ENCODE measurements at regions not wholly inside any gene's neighbourhood (a gene's known extent, or its start where the extent isn't known, plus 50 kb on each side); places are given as distances from the start of the nearest gene placed in this dataset.

- TF ChIP-seq CTCF (IDR thresholded peaks at IDR 0.05; ENCODE audit: low read length): peak; percentile 47; the same call in 1 of the 2 replicates
- no peak for TF ChIP-seq EZH2 (IDR thresholded peaks at IDR 0.05; ENCODE audit: borderline replicate concordance, low read length)
Measured at GRCh38 chr10:78211561-78212051, 177.9 kb downstream of the RPS24 start.
